CD4-positive, CD25-positive, alpha-beta regulatory T cell (primary cell): ENCODE measurements at regions not wholly inside any gene's neighbourhood (a gene's known extent, or its start where the extent isn't known, plus 50 kb on each side); places are given as distances from the start of the nearest gene placed in this dataset.

Experiments
- ATAC-seq, 2 donors: fragments of 150-1000 bp; cut with Tn5 transposase; one replicate each; pipeline ENCODE4 v1.10.0; 2021; ENCODE audit warnings: low read depth in 2 of 2, moderate number of reproducible peaks in 2 of 2, moderate library complexity in 1 of 2
- DNase-seq, 3 donors: peaks; one replicate each; pipeline versions ENCODE4 v3.0.0 to v3.0.0-alpha.2; 2012 to 2022; ENCODE audit warnings: mixed read lengths in 1 of 3
- H3K27ac ChIP-seq: one replicate; pipeline ENCODE4 v1.7.0; 2013; ENCODE audit warnings: mild to moderate bottlenecking, low read length; ENCODE audit not compliant: insufficient read depth, poor library complexity, severe bottlenecking
- H3K27me3 ChIP-seq: one replicate; pipeline ENCODE4 v1.7.0; 2013; ENCODE audit warnings: low read length; ENCODE audit not compliant: control insufficient read depth, insufficient read depth
- H3K36me3 ChIP-seq: one replicate; pipeline ENCODE4 v1.7.0; 2013; ENCODE audit warnings: mild to moderate bottlenecking, low read length, moderate library complexity; ENCODE audit not compliant: control insufficient read depth, insufficient read depth
- H3K4me1 ChIP-seq: 2 replicates; pipeline ENCODE4 v1.7.0; 2013; ENCODE audit warnings: mild to moderate bottlenecking, low read length; ENCODE audit not compliant: insufficient read depth, control insufficient read depth, poor library complexity, severe bottlenecking
- H3K4me3 ChIP-seq: one replicate; pipeline ENCODE4 v1.7.0; 2013; ENCODE audit warnings: low read depth, mild to moderate bottlenecking, low read length, moderate library complexity
- H3K9me3 ChIP-seq, 2 experiments: 1 replicate in 1 of 2; 2 replicates in 1 of 2; pipeline ENCODE4 v1.7.0; 2013; ENCODE audit warnings: low read length in 2 of 2, mild to moderate bottlenecking in 1 of 2, moderate library complexity in 1 of 2; ENCODE audit not compliant: control insufficient read depth in 2 of 2
- H3K27ac Mint-ChIP-seq, 3 donors: one replicate each; pipeline ENCODE4 v1.8.0; 2020 to 2022; ENCODE audit warnings: mild to moderate bottlenecking in 3 of 3, mixed read lengths in 3 of 3, moderate library complexity in 2 of 3
- H3K27me3 Mint-ChIP-seq: one replicate; pipeline ENCODE4 v1.8.0; 2022; ENCODE audit warnings: mild to moderate bottlenecking, mixed read lengths
- H3K36me3 Mint-ChIP-seq: one replicate; pipeline ENCODE4 v1.8.0; 2020; ENCODE audit warnings: mixed read lengths
- H3K4me1 Mint-ChIP-seq, 4 donors: one replicate each; pipeline ENCODE4 v1.8.0; 2020 to 2022; ENCODE audit warnings: mixed read lengths in 4 of 4, mild to moderate bottlenecking in 1 of 4
- H3K4me3 Mint-ChIP-seq, 4 donors: one replicate each; pipeline ENCODE4 v1.8.0; 2020 to 2022; ENCODE audit warnings: mild to moderate bottlenecking in 4 of 4, mixed read lengths in 4 of 4, moderate library complexity in 3 of 4
- H3K9me3 Mint-ChIP-seq, 7 donors: one replicate each; pipeline ENCODE4 v1.8.0; 2020 to 2022; ENCODE audit warnings: mixed read lengths in 7 of 7, mild to moderate bottlenecking in 3 of 7, moderate library complexity in 2 of 7

GRCh38 chr10:6671976-6672375, 91.9 kb upstream of the PRKCQ start:
- Mint-ChIP-seq H3K4me1 (peaks cover 0 to 7% (median under 1%) of the 10 kb centered on the region in 4 donors), H3K9me3 (peaks cover 0 to 2% (median 0%) of the 10 kb centered on the region in 7 donors)
- ATAC-seq: no peak

GRCh38 chr10:6669269-6669859, 89.3 kb upstream of the PRKCQ start:
- peaks cover 20% of the 10 kb centered on the region for H3K27me3 Mint-ChIP-seq
- ATAC-seq: peak in 1 of 2 donors; percentile 30

More at GRCh38 chr10:6671976-6672375, 91.9 kb upstream of the PRKCQ start:
- peaks cover 26% of the 10 kb centered on the region for H3K27me3 Mint-ChIP-seq
- no peaks in the 10 kb centered on the region for H3K36me3 Mint-ChIP-seq
- Histone ChIP-seq H3K27ac (no peak overlapping the region), H3K27me3 (peaks cover 7% of the 10 kb centered on the region), H3K4me3 (no peak overlapping the region), H3K9me3 (no peaks in the 10 kb centered on the region), H3K4me1 (peaks cover 3% of the 10 kb centered on the region), H3K36me3 (no peaks in the 10 kb centered on the region)
- DNase-seq: no peak
- H3K4me3 Mint-ChIP-seq: no peak overlapping the region
- no peak overlapping the region for H3K27ac Mint-ChIP-seq

GRCh38 chr10:6667679-6668270, 87.7 kb upstream of the PRKCQ start:
- H3K4me3 Mint-ChIP-seq: no peak overlapping the region

More at GRCh38 chr10:6669269-6669859, 89.3 kb upstream of the PRKCQ start:
- no peaks in the 10 kb centered on the region for H3K36me3 Mint-ChIP-seq
- Histone ChIP-seq H3K4me3 (no peak overlapping the region), H3K27me3 (peaks cover 5% of the 10 kb centered on the region), H3K4me1 (peaks cover 12% of the 10 kb centered on the region), H3K27ac (no peak overlapping the region), H3K9me3 (no peaks in the 10 kb centered on the region), H3K36me3 (no peaks in the 10 kb centered on the region)
- H3K4me3 Mint-ChIP-seq: no peak overlapping the region
- no peak overlapping the region for H3K27ac Mint-ChIP-seq
- H3K9me3 Mint-ChIP-seq: peaks cover 0 to 2% (median 0%) of the 10 kb centered on the region in 7 donors
- peak in 2 of 3 donors; percentile 22 to 70 for DNase-seq
- peaks cover 0 to 18% (median 8%) of the 10 kb centered on the region in 4 donors for H3K4me1 Mint-ChIP-seq

DNA sequence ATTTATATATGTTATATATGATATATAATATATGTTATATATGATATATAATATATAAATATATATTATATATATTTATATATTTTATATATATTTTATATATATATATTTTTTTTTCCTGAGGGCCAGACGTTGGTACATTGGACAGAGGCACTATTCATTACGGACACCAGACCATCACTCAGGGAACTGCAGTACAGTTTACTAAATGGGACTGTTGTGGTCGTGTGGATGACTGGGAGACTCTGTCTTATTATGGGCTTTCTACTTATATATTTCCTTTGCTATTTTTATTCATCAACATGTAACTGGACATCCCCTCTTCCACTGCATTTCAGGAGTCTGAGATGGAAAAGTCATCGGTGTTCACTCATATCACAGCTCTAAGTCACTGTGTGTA, 87.1 kb upstream of the PRKCQ start:
- ATAC-seq: no peak
- H3K27me3 Mint-ChIP-seq: peaks cover 10% of the 10 kb centered on the region
- Histone ChIP-seq H3K9me3 (no peaks in the 10 kb centered on the region), H3K36me3 (no peaks in the 10 kb centered on the region), H3K27ac (no peak overlapping the region), H3K4me3 (no peak overlapping the region), H3K27me3 (peaks cover 5% of the 10 kb centered on the region), H3K4me1 (peaks cover 12% of the 10 kb centered on the region)
- H3K36me3 Mint-ChIP-seq: no peaks in the 10 kb centered on the region
- peaks cover 0 to 18% (median 8%) of the 10 kb centered on the region in 4 donors for H3K4me1 Mint-ChIP-seq
- no peak overlapping the region for H3K27ac Mint-ChIP-seq
- H3K4me3 Mint-ChIP-seq: no peak overlapping the region
- DNase-seq: no peak
- H3K9me3 Mint-ChIP-seq: peaks cover 0 to 2% (median 0%) of the 10 kb centered on the region in 7 donors

More at GRCh38 chr10:6667679-6668270, 87.7 kb upstream of the PRKCQ start:
- Histone ChIP-seq H3K36me3 (no peaks in the 10 kb centered on the region), H3K27me3 (peaks cover 5% of the 10 kb centered on the region), H3K4me3 (no peak overlapping the region), H3K27ac (no peak overlapping the region), H3K4me1 (peaks cover 12% of the 10 kb centered on the region), H3K9me3 (no peaks in the 10 kb centered on the region)
- Mint-ChIP-seq H3K9me3 (peaks cover 0 to 2% (median 0%) of the 10 kb centered on the region in 7 donors), H3K36me3 (no peaks in the 10 kb centered on the region), H3K27ac (no peak overlapping the region), H3K27me3 (peaks cover 8% of the 10 kb centered on the region), H3K4me1 (peaks cover 0 to 18% (median 8%) of the 10 kb centered on the region in 4 donors)
- DNase-seq (peak in 2 of 3 donors; percentile 31 to 69), ATAC-seq (no peak)

- peaks cover 2% of the 10 kb centered on the region for H3K27me3 ChIP-seq
- no peaks in the 10 kb centered on the region for H3K36me3 Mint-ChIP-seq
- H3K4me1 Mint-ChIP-seq: peaks cover 0 to 18% (median 8%) of the 10 kb centered on the region in 4 donors
- H3K27ac Mint-ChIP-seq: peak overlapping the region in 1 of 3 donors; percentile 4
- peaks cover 12% of the 10 kb centered on the region for H3K4me1 ChIP-seq
- H3K27ac ChIP-seq: no peak overlapping the region
- ATAC-seq (peak; percentile 87), DNase-seq (peak in 2 of 3 donors; percentile 55 to 83)
- H3K9me3 Mint-ChIP-seq: peaks cover 0 to 2% (median 0%) of the 10 kb centered on the region in 7 donors
- H3K4me3 ChIP-seq: peak overlapping the region; percentile 65
- no peaks in the 10 kb centered on the region for H3K36me3 ChIP-seq
- H3K4me3 Mint-ChIP-seq: peak overlapping the region in 2 of 4 donors; percentile 15 to 20
- peaks cover 10% of the 10 kb centered on the region for H3K27me3 Mint-ChIP-seq
- H3K9me3 ChIP-seq: no peaks in the 10 kb centered on the region
Observed at GRCh38 chr10:6665847-6666246, 85.8 kb upstream of the PRKCQ start.

GRCh38 chr10:6660460-6660859, 80.4 kb upstream of the PRKCQ start:
- Mint-ChIP-seq H3K36me3 (peaks cover 10% of the 10 kb centered on the region), H3K4me1 (peaks cover 0 to 4% (median 2%) of the 10 kb centered on the region in 4 donors), H3K9me3 (no peaks in the 10 kb centered on the region), H3K27ac (no peak overlapping the region), H3K4me3 (no peak overlapping the region), H3K27me3 (peaks cover 41% of the 10 kb centered on the region)
- ATAC-seq: no peak
- Histone ChIP-seq H3K27ac (no peak overlapping the region), H3K4me3 (no peak overlapping the region), H3K36me3 (no peaks in the 10 kb centered on the region), H3K4me1 (peaks cover 2% of the 10 kb centered on the region), H3K9me3 (no peaks in the 10 kb centered on the region), H3K27me3 (peaks cover 4% of the 10 kb centered on the region)
- DNase-seq: no peak

DNA sequence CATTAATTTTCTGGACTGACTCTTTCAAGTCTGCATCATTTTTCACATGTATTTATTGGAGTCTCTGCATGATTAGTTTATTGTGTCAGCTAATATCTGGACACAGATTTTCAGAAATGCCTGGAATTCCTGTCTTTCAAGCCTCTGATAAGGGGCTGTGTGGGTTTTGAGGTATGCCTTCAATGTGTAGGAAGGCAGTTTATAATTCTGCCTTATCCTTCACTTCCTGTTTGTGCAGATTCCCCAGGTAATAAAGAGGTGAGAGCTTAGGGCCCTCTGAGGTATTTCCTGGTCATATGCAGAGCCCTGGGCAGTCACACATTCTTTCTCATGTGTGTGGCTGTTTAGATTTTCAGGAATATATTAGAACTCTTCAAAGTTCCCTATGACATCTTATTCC, 79.4 kb upstream of the PRKCQ start:
- peaks cover 0 to 4% (median 2%) of the 10 kb centered on the region in 4 donors for H3K4me1 Mint-ChIP-seq
- H3K36me3 ChIP-seq: no peaks in the 10 kb centered on the region

More for the DNA sequence above, 79.4 kb upstream of the PRKCQ start:
- H3K4me3 Mint-ChIP-seq: no peak overlapping the region
- ATAC-seq: no peak
- Histone ChIP-seq H3K27me3 (peaks cover 8% of the 10 kb centered on the region), H3K9me3 (no peaks in the 10 kb centered on the region), H3K4me3 (no peak overlapping the region), H3K4me1 (no peaks in the 10 kb centered on the region), H3K27ac (no peak overlapping the region)
- no peak for DNase-seq
- no peaks in the 10 kb centered on the region for H3K9me3 Mint-ChIP-seq
- H3K27ac Mint-ChIP-seq: no peak overlapping the region
- peaks cover 10% of the 10 kb centered on the region for H3K36me3 Mint-ChIP-seq
- peaks cover 41% of the 10 kb centered on the region for H3K27me3 Mint-ChIP-seq
